OCI-LY1 (cell line): ENCODE measurements at regions not wholly inside any gene's neighbourhood (a gene's known extent, or its start where the extent isn't known, plus 50 kb on each side); places are given as distances from the start of the nearest gene placed in this dataset.

Experiments
- CTCF ChIP-seq: fragments of 200-600 bp; sonication (generic), shearing (Covaris generic); IDR thresholded peaks from 2 replicates; pipeline ENCODE4 v1.5.1; 2017; ENCODE audit warnings: mild to moderate bottlenecking, antibody characterized with exemption, low read length, moderate library complexity, mixed read lengths
- EZH2 ChIP-seq: fragments of 200-600 bp; sonication (generic), shearing (Covaris generic); IDR thresholded peaks from 2 replicates; pipeline ENCODE4 v1.8.0; 2017; ENCODE audit warnings: borderline replicate concordance, mixed run types, mild to moderate bottlenecking, antibody characterized with exemption, low read length, moderate library complexity, mixed read lengths

GRCh38 chr9:22650145-22650544, 203.5 kb downstream of the DMRTA1 start:
- TF ChIP-seq CTCF: no peak
- no peak for TF ChIP-seq EZH2
